Prostate gland (tissue), 2 donors: ENCODE measurements at regions not wholly inside any gene's neighbourhood (a gene's known extent, or its start where the extent isn't known, plus 50 kb on each side); places are given as distances from the start of the nearest gene placed in this dataset.
A peak's percentile ranks its signal among the peaks of the same experiment; 100 is the strongest.

Source experiments
- CTCF ChIP-seq, 4 experiments: fragments of 200-600 bp in 2 of 4; fragments of 450-650 bp in 2 of 4; sonication (generic) in 2 of 4; IDR thresholded peaks; 1 replicate in 3 of 4; 2 replicates in 1 of 4; pipeline ENCODE4 v1.5.1; 2016 to 2019; ENCODE audit warnings: antibody characterized with exemption in 4 of 4, mild to moderate bottlenecking in 2 of 4, moderate library complexity in 2 of 4
- POLR2A ChIP-seq: fragments of 450-650 bp; IDR thresholded peaks from one replicate; pipeline ENCODE4 v1.6.1; 2016; ENCODE audit warnings: antibody characterized with exemption, mild to moderate bottlenecking
- POLR2AphosphoS5 ChIP-seq: sonication (generic); formaldehyde crosslinking; IDR thresholded peaks from one replicate; pipeline ENCODE4 v1.6.1; 2017; ENCODE audit warnings: antibody characterized with exemption

GRCh38 chr1:166479052-166479631 lies 312.3 kb upstream of the FAM78B start:
- TF ChIP-seq CTCF (IDR thresholded peaks at IDR 0.05) (peak; percentile 32 to 73 (median 64)), POLR2A (no peak), POLR2AphosphoS5 (no peak)
